ENCODE measurements at regions not wholly inside any gene's neighbourhood (a gene's known extent, or its start where the extent isn't known, plus 50 kb on each side); places are given as distances from the start of the nearest gene placed in this dataset.
"Not testable (repeated sequence)": the region's sequence is repeated elsewhere in the genome, so short reads cannot be mapped to it uniquely, and the experiment has no call there.

DNA sequence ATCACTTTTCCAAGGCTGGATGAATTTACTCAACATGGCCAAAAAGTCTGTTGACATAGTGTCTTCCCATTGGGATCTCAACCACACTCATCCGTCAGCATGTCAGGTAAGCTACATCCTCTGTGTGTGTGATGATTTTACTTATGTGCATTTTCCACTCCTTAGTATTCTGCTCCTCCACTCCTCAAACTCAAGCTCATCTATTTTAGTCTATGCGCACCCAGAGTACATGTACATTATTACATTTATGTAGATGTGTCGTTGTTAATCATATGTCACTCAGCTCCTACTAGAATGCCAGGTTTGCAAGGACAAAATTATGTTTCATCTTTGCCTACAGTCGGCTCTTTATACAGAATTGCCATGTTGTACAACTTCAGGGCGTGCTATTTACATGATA lies 216.0 kb downstream of the ZNF37A start:
- RAD21 ChIA-PET (ENCODE audit: unreplicated experiment); SMC1A ChIA-PET (ENCODE audit: uncharacterized antibody, unreplicated experiment); H3K27ac ChIP-seq (ENCODE audit: control insufficient read depth, insufficient read depth); H3K9me3 ChIP-seq (replicated peaks; ENCODE audit: control insufficient read depth, insufficient read depth, low read length); H3K4me1 ChIP-seq (ENCODE audit: control insufficient read depth, insufficient read depth, low read length); H3K4me3 ChIP-seq; in situ Hi-C loops (cut with MboI); H2AFZ ChIP-seq (ENCODE audit: control insufficient read depth, low read depth, low read length); DNase-seq (ENCODE audit: low read depth, low spot score); H3K36me3 ChIP-seq (ENCODE audit: control insufficient read depth in 2 of 2, insufficient read depth in 2 of 2, low read length in 1 of 2); H4K20me1 ChIP-seq (ENCODE audit: control insufficient read depth, insufficient read depth); BruUV-seq (replicated peaks); ATAC-seq; H3K9ac ChIP-seq (ENCODE audit: control insufficient read depth, insufficient read depth, low read length); H3K4me2 ChIP-seq (ENCODE audit: control insufficient read depth, insufficient read depth); POLR2A ChIA-PET; CTCF ChIA-PET; intact Hi-C loops (cut with micrococcal nuclease; ENCODE audit: unreplicated experiment); H3K27me3 ChIP-seq (replicated peaks in 1 of 2; ENCODE audit: control insufficient read depth in 2 of 2, insufficient read depth in 2 of 2, low read length in 1 of 2); H3K79me2 ChIP-seq (ENCODE audit: control insufficient read depth, insufficient read depth, low read length): not testable (repeated sequence)
- WGBS (ENCODE audit: insufficient coverage, insufficient replicate concordance, low lambda C conversion rate, missing lambda C conversion rate) = 43% methylated on average over 5 of the region's 5 CpGs
- FAIRE-seq = peak; percentile 57

DNA sequence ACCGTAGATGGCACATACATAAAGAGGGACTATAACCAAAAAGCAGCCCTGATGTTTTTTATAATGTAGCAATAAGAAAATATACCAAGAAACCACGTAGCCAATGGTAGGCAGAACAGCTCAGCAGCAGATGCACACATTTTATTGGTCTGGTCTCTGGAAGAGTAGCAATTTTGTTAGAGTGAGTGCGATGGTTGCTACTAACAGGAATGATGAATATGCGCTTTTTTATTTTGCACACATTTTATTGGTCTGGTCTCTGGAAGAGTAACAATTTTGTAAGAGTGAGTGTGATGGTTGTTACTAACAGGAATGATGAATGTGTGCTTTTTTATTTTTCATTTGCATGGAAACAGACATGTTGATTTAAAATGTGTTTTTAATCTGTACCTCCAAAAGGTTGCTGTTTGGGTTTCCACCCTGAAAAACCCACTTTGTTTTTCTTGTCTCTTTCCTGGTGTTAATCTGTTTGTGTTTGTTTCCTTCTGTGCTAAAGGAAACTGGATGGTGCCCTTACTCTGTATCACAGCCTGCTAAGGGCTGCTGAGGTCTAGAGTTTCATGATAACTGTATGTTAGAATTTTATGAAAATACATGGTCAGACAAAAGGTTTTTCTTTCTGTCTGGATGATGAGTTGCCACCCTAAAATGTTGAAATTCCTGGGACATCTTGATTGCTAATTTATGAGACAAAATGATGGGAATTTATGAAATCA lies 221.1 kb downstream of the ZNF37A start:
- H2AFZ ChIP-seq (ENCODE audit: control insufficient read depth, low read depth, low read length); H3K27ac ChIP-seq (ENCODE audit: control insufficient read depth, insufficient read depth); H3K9ac ChIP-seq (ENCODE audit: control insufficient read depth, insufficient read depth, low read length); H3K9me3 ChIP-seq (replicated peaks; ENCODE audit: control insufficient read depth, insufficient read depth, low read length); CTCF ChIA-PET; H4K20me1 ChIP-seq (ENCODE audit: control insufficient read depth, insufficient read depth); H3K27me3 ChIP-seq (replicated peaks in 1 of 2; ENCODE audit: control insufficient read depth in 2 of 2, insufficient read depth in 2 of 2, low read length in 1 of 2); in situ Hi-C loops (cut with MboI); intact Hi-C loops (cut with micrococcal nuclease; ENCODE audit: unreplicated experiment); ATAC-seq; POLR2A ChIA-PET; FAIRE-seq; H3K36me3 ChIP-seq (ENCODE audit: control insufficient read depth in 2 of 2, insufficient read depth in 2 of 2, low read length in 1 of 2); RAD21 ChIA-PET (ENCODE audit: unreplicated experiment); H3K4me3 ChIP-seq; H3K79me2 ChIP-seq (ENCODE audit: control insufficient read depth, insufficient read depth, low read length); SMC1A ChIA-PET (ENCODE audit: uncharacterized antibody, unreplicated experiment); H3K4me1 ChIP-seq (ENCODE audit: control insufficient read depth, insufficient read depth, low read length); BruUV-seq (replicated peaks); DNase-seq (ENCODE audit: low read depth, low spot score); H3K4me2 ChIP-seq (ENCODE audit: control insufficient read depth, insufficient read depth): not testable (repeated sequence)
- WGBS (ENCODE audit: insufficient coverage, insufficient replicate concordance, low lambda C conversion rate, missing lambda C conversion rate) = 55% methylated on average over 4 of the region's 4 CpGs

DNA sequence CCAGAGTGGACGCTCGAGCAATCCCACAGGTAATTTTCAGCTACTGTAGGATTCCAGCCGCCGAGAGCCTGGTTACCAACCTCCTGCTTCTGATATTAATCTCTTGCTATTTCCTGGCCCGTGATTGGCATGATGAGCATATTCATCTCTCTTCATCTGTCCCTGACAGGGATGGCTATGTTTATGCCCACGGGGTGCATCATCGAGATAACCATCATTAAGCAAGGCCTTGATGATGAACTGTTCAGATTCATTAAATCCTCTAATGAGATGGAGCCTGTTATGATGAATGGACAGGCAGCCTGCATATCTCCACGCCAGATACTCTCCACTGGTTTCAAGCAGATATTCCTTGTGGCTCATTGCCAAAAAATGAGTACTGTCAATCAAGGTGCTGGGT lies 227.3 kb downstream of the ZNF37A start:
- H3K27me3 ChIP-seq (replicated peaks in 1 of 2; ENCODE audit: control insufficient read depth in 2 of 2, insufficient read depth in 2 of 2, low read length in 1 of 2); SMC1A ChIA-PET (ENCODE audit: uncharacterized antibody, unreplicated experiment); H3K4me3 ChIP-seq; H3K79me2 ChIP-seq (ENCODE audit: control insufficient read depth, insufficient read depth, low read length); intact Hi-C loops (cut with micrococcal nuclease; ENCODE audit: unreplicated experiment); H3K9ac ChIP-seq (ENCODE audit: control insufficient read depth, insufficient read depth, low read length); RAD21 ChIA-PET (ENCODE audit: unreplicated experiment); in situ Hi-C loops (cut with MboI); POLR2A ChIA-PET; FAIRE-seq; H2AFZ ChIP-seq (ENCODE audit: control insufficient read depth, low read depth, low read length); BruUV-seq (replicated peaks); H4K20me1 ChIP-seq (ENCODE audit: control insufficient read depth, insufficient read depth); H3K36me3 ChIP-seq (ENCODE audit: control insufficient read depth in 2 of 2, insufficient read depth in 2 of 2, low read length in 1 of 2); H3K4me1 ChIP-seq (ENCODE audit: control insufficient read depth, insufficient read depth, low read length); H3K9me3 ChIP-seq (replicated peaks; ENCODE audit: control insufficient read depth, insufficient read depth, low read length); ATAC-seq; CTCF ChIA-PET; DNase-seq (ENCODE audit: low read depth, low spot score); H3K4me2 ChIP-seq (ENCODE audit: control insufficient read depth, insufficient read depth); H3K27ac ChIP-seq (ENCODE audit: control insufficient read depth, insufficient read depth): not testable (repeated sequence)
- 22% methylated on average over 4 of the region's 8 CpGs for WGBS (ENCODE audit: insufficient coverage, insufficient replicate concordance, low lambda C conversion rate, missing lambda C conversion rate)

GRCh38 chr10:38330306-38330705 lies 236.2 kb downstream of the ZNF37A start:
- H3K9ac ChIP-seq (ENCODE audit: control insufficient read depth, insufficient read depth, low read length); H3K9me3 ChIP-seq (replicated peaks; ENCODE audit: control insufficient read depth, insufficient read depth, low read length); H3K27ac ChIP-seq (ENCODE audit: control insufficient read depth, insufficient read depth); intact Hi-C loops (cut with micrococcal nuclease; ENCODE audit: unreplicated experiment); H3K4me1 ChIP-seq (ENCODE audit: control insufficient read depth, insufficient read depth, low read length); CTCF ChIA-PET; H3K79me2 ChIP-seq (ENCODE audit: control insufficient read depth, insufficient read depth, low read length); SMC1A ChIA-PET (ENCODE audit: uncharacterized antibody, unreplicated experiment); ATAC-seq; FAIRE-seq; H2AFZ ChIP-seq (ENCODE audit: control insufficient read depth, low read depth, low read length); BruUV-seq (replicated peaks); POLR2A ChIA-PET; H4K20me1 ChIP-seq (ENCODE audit: control insufficient read depth, insufficient read depth); H3K4me2 ChIP-seq (ENCODE audit: control insufficient read depth, insufficient read depth); H3K27me3 ChIP-seq (replicated peaks in 1 of 2; ENCODE audit: control insufficient read depth in 2 of 2, insufficient read depth in 2 of 2, low read length in 1 of 2); H3K36me3 ChIP-seq (ENCODE audit: control insufficient read depth in 2 of 2, insufficient read depth in 2 of 2, low read length in 1 of 2); H3K4me3 ChIP-seq; in situ Hi-C loops (cut with MboI); RAD21 ChIA-PET (ENCODE audit: unreplicated experiment); DNase-seq (ENCODE audit: low read depth, low spot score): not testable (repeated sequence)
- WGBS (ENCODE audit: insufficient coverage, insufficient replicate concordance, low lambda C conversion rate, missing lambda C conversion rate) = 24% methylated on average over 2 of the region's 2 CpGs
